Vagina (tissue), 2 donors: ENCODE measurements at regions not wholly inside any gene's neighbourhood (a gene's known extent, or its start where the extent isn't known, plus 50 kb on each side); places are given as distances from the start of the nearest gene placed in this dataset.

Source experiments
- POLR2A ChIP-seq, 2 donors: fragments of 450-650 bp; IDR thresholded peaks; one replicate each; pipeline ENCODE4 v1.6.1; 2017; ENCODE audit warnings: antibody characterized with exemption in 2 of 2, mild to moderate bottlenecking in 2 of 2, moderate library complexity in 2 of 2
- POLR2AphosphoS5 ChIP-seq, 2 donors: sonication (generic); formaldehyde crosslinking; IDR thresholded peaks; one replicate each; pipeline ENCODE4 v1.9.0; 2017; ENCODE audit warnings: antibody characterized with exemption in 2 of 2, mild to moderate bottlenecking in 2 of 2, low read depth in 1 of 2; ENCODE audit not compliant: insufficient read depth in 1 of 2
- TF ChIP-seq, protein P1 (sequence below), 3 experiments: fragments of 450-650 bp in 2 of 3; fragments of 200-600 bp in 1 of 3; sonication (generic) in 1 of 3; IDR thresholded peaks; one replicate each; pipeline ENCODE4 v1.5.1; 2017 to 2019; ENCODE audit warnings: antibody characterized with exemption in 3 of 3, mild to moderate bottlenecking in 2 of 3, moderate library complexity in 2 of 3

DNA sequence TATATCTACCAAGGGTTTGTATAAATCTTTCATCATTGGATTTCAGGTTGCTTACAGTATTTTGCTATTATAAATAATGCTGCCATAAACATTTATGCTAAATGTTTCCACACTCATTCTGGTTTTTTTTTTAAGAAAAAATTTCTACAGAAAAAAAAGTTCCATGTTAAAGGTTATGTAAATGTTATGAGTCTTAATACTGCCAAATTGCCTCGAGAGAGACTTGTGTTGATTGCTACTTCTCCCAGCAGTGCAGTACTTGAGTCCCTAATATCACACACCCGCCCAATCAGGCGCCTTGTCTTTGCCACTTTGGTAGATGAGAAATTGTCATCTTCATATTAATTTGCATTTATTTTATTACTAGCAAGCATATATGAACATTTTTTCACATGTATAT is 96.7 kb upstream of the TMEM26 start:
- TF ChIP-seq, protein P1, sequence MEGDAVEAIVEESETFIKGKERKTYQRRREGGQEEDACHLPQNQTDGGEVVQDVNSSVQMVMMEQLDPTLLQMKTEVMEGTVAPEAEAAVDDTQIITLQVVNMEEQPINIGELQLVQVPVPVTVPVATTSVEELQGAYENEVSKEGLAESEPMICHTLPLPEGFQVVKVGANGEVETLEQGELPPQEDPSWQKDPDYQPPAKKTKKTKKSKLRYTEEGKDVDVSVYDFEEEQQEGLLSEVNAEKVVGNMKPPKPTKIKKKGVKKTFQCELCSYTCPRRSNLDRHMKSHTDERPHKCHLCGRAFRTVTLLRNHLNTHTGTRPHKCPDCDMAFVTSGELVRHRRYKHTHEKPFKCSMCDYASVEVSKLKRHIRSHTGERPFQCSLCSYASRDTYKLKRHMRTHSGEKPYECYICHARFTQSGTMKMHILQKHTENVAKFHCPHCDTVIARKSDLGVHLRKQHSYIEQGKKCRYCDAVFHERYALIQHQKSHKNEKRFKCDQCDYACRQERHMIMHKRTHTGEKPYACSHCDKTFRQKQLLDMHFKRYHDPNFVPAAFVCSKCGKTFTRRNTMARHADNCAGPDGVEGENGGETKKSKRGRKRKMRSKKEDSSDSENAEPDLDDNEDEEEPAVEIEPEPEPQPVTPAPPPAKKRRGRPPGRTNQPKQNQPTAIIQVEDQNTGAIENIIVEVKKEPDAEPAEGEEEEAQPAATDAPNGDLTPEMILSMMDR (IDR thresholded peaks at IDR 0.05): no peak
- TF ChIP-seq POLR2A (IDR thresholded peaks at IDR 0.05) (no peak), POLR2AphosphoS5 (IDR thresholded peaks at IDR 0.05; ENCODE audit: insufficient read depth in 1 of 2, low read depth in 1 of 2) (no peak)
